Activated naive CD8-positive, alpha-beta T cell treated with anti-CD3 and anti-CD28 coated beads for 36 hours (primary cell): ENCODE measurements at regions not wholly inside any gene's neighbourhood (a gene's known extent, or its start where the extent isn't known, plus 50 kb on each side); places are given as distances from the start of the nearest gene placed in this dataset.
"Not testable (repeated sequence)": the region's sequence is repeated elsewhere in the genome, so short reads cannot be mapped to it uniquely, and the experiment has no call there.

Experiments
- DNase-seq: peaks from one replicate; pipeline ENCODE4 v3.0.0; 2021
- H3K27ac Mint-ChIP-seq: one replicate; pipeline ENCODE4 v1.8.0; 2022; ENCODE audit warnings: mild to moderate bottlenecking, moderate library complexity, mixed read lengths
- H3K27me3 Mint-ChIP-seq: one replicate; pipeline ENCODE4 v1.8.0; 2022; ENCODE audit warnings: mild to moderate bottlenecking, mixed read lengths
- H3K36me3 Mint-ChIP-seq: one replicate; pipeline ENCODE4 v1.8.0; 2021; ENCODE audit warnings: mild to moderate bottlenecking, mixed read lengths
- H3K4me1 Mint-ChIP-seq: one replicate; pipeline ENCODE4 v1.8.0; 2021; ENCODE audit warnings: mixed read lengths
- H3K4me3 Mint-ChIP-seq: one replicate; pipeline ENCODE4 v1.8.0; 2022; ENCODE audit warnings: mild to moderate bottlenecking, moderate library complexity, mixed read lengths
- H3K9me3 Mint-ChIP-seq: one replicate; pipeline ENCODE4 v1.8.0; 2022; ENCODE audit warnings: mixed read lengths

DNA sequence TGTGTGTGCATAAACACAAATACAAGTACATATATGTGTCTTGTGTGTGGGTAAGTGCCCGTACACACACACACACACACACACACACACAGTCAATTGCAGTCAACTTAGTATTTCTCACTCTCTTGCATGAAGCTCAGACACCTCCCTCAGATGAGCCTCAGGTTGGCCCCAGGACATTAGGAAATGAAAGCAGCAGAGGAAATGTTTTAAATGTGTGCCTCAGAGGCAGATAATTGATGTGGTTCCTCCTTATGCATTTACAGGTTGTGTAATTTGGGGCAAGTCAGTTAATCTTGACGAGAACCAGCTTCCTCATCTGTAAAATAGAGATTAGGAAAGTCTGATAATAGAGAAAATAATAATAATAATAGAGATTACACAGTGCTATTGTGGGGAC, 814.0 kb upstream of the ID2 start:
- H3K4me3 Mint-ChIP-seq = no peak overlapping the region
- DNase-seq = no peak
- no peaks in the 10 kb centered on the region for H3K4me1 Mint-ChIP-seq
- H3K36me3 Mint-ChIP-seq = no peaks in the 10 kb centered on the region
- H3K27me3 Mint-ChIP-seq = no peaks in the 10 kb centered on the region
- no peak overlapping the region for H3K27ac Mint-ChIP-seq
- H3K9me3 Mint-ChIP-seq = no peaks in the 10 kb centered on the region

DNA sequence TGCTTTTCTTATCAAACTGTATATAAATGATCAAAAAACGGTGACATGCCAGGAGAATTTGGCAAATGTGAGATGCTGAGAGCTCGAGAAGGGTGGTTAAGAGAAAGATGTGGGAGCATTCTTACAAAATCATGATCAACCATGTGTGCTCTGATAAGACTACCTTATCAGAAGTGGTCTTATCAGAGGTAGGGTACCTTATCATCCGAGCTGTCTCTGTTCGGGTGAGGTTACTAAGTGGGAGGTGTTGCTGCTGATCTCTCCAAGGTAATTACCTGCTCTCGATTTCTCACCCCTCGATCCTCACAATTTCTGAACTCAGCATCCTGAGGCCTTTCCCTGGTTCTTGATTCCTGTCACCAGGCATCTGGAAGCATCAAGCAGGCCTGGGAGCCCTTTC, 813.0 kb upstream of the ID2 start:
- H3K4me1 Mint-ChIP-seq = no peaks in the 10 kb centered on the region
- no peaks in the 10 kb centered on the region for H3K36me3 Mint-ChIP-seq

DNA sequence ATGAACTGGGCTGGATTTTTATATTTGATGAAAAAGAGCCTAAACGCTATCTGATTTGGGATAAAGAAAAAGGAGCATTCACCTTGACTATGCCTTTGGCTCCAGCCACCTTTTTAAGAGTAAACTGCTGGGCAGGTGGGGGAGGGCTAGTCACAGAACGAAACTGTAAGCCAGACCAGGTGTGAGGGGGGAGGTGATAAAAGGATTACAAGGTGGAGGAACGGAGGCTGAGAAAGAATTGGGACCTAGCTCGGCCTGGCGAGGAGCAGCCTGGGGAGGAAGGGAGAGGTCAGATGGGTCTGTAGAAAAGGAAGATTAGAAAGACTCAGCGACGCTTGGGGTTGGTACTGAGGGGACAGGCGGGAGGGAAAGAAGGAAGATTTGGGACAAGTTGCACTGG, 805.4 kb upstream of the ID2 start:
- H3K36me3 Mint-ChIP-seq, H3K4me1 Mint-ChIP-seq, H3K4me3 Mint-ChIP-seq, H3K27me3 Mint-ChIP-seq, DNase-seq, H3K9me3 Mint-ChIP-seq, H3K27ac Mint-ChIP-seq: not testable (repeated sequence)

More for the DNA sequence above, 813.0 kb upstream of the ID2 start:
- no peak overlapping the region for H3K4me3 Mint-ChIP-seq
- no peaks in the 10 kb centered on the region for H3K27me3 Mint-ChIP-seq
- no peak overlapping the region for H3K27ac Mint-ChIP-seq
- H3K9me3 Mint-ChIP-seq = no peaks in the 10 kb centered on the region
- no peak for DNase-seq

DNA sequence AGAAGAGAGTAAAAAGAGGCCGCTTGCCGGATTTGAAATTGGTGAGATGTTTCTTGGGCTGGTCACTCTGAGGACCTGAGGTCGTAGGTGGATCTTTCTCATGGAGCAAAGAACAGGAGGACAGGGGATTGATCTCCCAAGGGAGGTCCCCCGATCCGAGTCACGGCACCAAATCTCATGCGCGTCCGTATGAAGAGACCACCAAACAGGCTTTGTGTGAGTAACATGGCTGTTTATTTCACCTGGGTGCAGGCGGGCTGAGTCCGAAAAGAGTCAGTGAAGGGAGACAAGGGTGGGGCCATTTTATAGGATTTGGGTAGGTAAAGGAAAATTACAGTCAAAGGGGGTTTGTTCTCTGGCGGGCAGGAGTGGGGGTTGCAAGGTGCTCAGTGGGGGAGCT, 803.6 kb upstream of the ID2 start:
- H3K4me1 Mint-ChIP-seq, H3K4me3 Mint-ChIP-seq, H3K27ac Mint-ChIP-seq, H3K9me3 Mint-ChIP-seq, H3K36me3 Mint-ChIP-seq, H3K27me3 Mint-ChIP-seq, DNase-seq: not testable (repeated sequence)

DNA sequence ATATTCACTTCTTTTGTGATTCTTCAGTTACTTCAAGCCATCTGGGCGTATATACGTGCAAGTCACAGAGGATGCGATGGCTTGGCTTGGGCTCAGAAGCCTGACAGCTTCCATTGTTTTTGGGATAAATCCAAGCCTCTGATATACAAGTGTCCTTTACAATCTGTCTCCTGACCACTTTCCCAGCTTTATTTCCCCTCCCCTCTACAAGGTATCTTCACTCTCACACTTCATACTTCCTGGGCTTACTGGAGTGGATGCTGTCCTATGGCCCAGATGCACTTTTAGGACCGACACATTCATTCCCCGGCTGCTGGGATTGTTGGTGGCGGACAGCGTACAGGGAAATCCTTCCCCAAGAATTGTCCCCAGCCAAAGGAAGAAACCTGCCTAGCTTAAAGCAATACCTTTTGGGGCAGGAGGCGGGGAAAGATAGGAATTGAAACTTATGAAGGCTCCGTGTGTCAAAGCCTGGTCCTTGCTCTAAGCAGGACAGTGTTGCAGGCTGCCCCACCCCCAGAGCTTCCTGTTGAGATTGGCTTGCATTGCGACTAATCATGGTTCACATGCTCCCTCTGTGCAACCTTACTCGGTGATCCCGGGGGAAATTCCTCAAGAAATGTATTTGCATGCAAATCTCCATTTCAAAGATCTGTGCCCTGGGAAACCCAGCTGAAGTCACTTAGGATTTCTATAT, 802.9 kb upstream of the ID2 start:
- no peak overlapping the region for H3K4me3 Mint-ChIP-seq
- no peaks in the 10 kb centered on the region for H3K9me3 Mint-ChIP-seq
- DNase-seq = no peak
- no peaks in the 10 kb centered on the region for H3K4me1 Mint-ChIP-seq
- no peak overlapping the region for H3K27ac Mint-ChIP-seq
- no peaks in the 10 kb centered on the region for H3K27me3 Mint-ChIP-seq
- H3K36me3 Mint-ChIP-seq = no peaks in the 10 kb centered on the region

DNA sequence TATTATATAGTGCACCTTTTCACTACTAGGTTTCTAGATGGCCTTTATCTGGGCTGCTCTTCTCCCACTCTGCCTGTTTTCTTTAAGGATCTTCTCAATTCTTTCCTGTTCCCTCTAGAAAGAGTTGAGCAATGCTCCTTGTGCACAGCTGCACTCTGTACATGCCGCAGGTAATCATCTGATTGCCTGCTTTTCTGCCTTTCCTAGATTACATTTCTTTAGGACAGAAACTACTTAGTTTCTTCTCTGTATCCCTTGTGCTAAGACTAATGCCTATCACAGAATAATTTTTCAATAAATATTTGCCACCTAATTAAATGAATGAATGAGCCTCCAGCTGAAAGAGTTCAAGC, 802.4 kb upstream of the ID2 start:
- DNase-seq = no peak
- Mint-ChIP-seq H3K27ac (no peak overlapping the region), H3K36me3 (no peaks in the 10 kb centered on the region)

DNA sequence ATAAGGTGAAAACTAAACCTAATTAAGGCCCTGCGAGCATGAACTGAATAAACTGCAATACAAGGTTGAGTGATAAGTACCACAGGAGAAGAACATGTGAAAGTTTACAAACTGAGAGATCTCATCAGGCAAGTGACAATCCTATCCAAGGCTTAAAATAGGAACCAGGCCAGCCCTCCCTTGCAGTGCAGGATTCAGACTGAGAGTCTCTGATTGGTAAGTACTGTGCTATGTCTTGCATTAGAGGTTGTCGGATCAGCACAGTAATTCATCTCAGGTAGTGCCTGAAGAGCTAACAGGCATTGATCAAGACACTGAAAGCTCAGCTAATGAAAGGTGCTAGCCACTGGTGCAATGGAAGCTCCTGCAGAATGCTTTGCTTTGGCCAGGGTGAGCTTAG, 801.7 kb upstream of the ID2 start:
- Mint-ChIP-seq H3K4me3 (no peak overlapping the region), H3K27me3 (no peaks in the 10 kb centered on the region), H3K4me1 (no peaks in the 10 kb centered on the region), H3K27ac (no peak overlapping the region), H3K36me3 (no peaks in the 10 kb centered on the region), H3K9me3 (no peaks in the 10 kb centered on the region)
- DNase-seq = no peak

More for the DNA sequence above, 802.4 kb upstream of the ID2 start:
- Mint-ChIP-seq H3K4me3 (no peak overlapping the region), H3K27me3 (no peaks in the 10 kb centered on the region), H3K4me1 (no peaks in the 10 kb centered on the region), H3K9me3 (no peaks in the 10 kb centered on the region)

DNA sequence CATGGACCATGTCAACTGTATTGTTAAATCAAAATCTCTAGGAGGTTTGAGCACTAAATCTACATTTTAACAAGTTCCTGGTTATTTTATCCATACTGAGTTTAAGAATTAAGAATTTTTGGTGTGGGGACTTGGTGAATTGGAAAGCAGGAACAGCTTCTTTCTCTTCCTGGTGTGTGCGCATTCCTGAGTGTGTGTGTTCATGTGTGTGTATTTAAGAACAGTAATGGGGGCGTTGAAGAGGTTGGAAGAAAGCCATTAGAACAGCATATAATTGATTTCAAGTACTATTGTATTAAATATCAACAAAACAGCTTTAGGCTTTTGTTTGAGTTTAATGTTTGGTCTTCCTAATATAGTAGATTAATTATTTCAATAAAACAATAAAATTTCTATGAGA, 801.3 kb upstream of the ID2 start:
- Mint-ChIP-seq H3K4me3 (no peak overlapping the region), H3K27ac (no peak overlapping the region), H3K4me1 (no peaks in the 10 kb centered on the region), H3K27me3 (no peaks in the 10 kb centered on the region), H3K36me3 (no peaks in the 10 kb centered on the region), H3K9me3 (no peaks in the 10 kb centered on the region)
- no peak for DNase-seq

DNA sequence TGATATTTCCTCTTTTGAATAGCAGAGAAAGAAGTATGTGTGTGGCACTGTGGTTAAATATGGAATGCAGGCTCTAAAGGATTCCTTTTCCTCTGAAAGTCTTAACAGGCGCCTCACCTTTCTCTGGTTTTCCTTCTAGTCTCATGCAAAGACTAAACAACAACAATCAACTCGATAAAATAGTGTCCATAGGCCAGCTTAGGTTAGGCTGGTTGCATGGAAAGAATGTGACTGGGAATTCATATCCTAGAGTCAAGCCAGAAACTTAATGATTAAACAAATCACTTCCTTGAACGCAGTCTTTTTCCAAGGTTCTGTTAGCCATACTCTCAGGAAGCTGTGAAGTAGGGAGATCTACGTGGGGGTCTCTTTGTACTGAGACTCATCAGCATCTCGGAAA, 800.8 kb upstream of the ID2 start:
- no peaks in the 10 kb centered on the region for H3K9me3 Mint-ChIP-seq
- no peaks in the 10 kb centered on the region for H3K27me3 Mint-ChIP-seq
- H3K4me3 Mint-ChIP-seq = no peak overlapping the region
- no peak overlapping the region for H3K27ac Mint-ChIP-seq
- no peak for DNase-seq
- H3K36me3 Mint-ChIP-seq = no peaks in the 10 kb centered on the region
- H3K4me1 Mint-ChIP-seq = no peaks in the 10 kb centered on the region

DNA sequence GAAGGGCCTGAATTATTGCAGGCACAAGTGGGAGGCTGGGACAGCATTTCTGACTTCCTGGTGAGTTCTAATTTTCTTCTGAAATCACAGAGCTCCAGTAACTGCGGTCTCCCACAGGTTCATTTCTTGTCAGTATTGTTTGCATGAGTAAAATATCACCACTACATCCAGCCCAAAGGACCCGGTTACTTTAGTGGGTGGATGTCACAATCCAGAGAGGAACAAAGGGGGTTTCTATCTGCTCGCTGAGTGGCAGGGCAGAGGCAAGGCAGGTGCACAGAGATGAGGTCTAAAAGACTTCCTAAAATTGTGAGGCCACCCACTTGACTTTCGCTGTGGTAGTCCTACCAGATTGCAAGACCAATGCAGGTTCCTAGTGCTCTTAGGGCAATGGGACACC, 800.4 kb upstream of the ID2 start:
- H3K4me3 Mint-ChIP-seq = no peak overlapping the region
- no peak for DNase-seq
- H3K27me3 Mint-ChIP-seq = no peaks in the 10 kb centered on the region
- H3K9me3 Mint-ChIP-seq = no peaks in the 10 kb centered on the region
- H3K36me3 Mint-ChIP-seq = no peaks in the 10 kb centered on the region
- H3K4me1 Mint-ChIP-seq = no peaks in the 10 kb centered on the region
- H3K27ac Mint-ChIP-seq = no peak overlapping the region

DNA sequence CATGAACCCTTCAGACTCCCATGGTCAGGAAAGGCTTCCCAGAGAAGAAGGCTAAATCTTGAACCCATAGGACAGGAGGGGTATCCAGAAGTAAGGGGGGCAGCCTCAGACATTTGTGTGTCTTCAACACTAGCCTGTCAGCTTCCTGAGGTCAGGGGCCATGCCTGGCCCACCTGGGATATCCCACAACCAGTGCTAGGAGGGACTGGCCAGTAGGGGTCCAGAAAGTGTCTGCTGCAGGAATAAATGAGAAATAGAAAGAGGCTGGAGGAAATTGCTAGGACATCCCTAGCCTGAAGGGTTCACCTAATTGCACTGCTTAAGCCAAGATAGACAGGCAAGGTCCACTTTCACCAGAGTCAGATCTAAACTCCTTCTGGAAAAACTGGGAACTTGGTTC, 799.6 kb upstream of the ID2 start:
- no peak overlapping the region for H3K4me3 Mint-ChIP-seq
- no peaks in the 10 kb centered on the region for H3K4me1 Mint-ChIP-seq
- no peaks in the 10 kb centered on the region for H3K9me3 Mint-ChIP-seq
- no peak overlapping the region for H3K27ac Mint-ChIP-seq
- no peak for DNase-seq
- no peaks in the 10 kb centered on the region for H3K27me3 Mint-ChIP-seq
- no peaks in the 10 kb centered on the region for H3K36me3 Mint-ChIP-seq

DNA sequence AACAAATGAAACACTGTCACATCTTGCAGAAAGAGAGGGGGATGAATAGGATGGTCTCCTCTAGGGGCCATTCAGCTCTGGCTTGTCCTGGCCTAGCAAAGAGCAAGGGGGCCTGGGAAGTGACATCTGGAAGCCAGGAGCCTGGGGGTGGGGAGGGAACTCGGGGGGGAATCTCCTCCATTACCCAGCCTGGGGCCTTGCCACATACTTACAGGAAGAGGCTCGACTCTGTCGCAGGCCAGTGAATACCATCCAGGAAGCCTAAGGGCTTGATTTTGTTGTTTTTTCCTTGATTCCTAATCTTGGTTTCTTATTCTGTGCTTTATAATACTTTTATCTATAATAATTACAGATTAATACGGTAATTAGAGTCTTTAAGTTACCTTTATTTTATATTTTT, 797.5 kb upstream of the ID2 start:
- Mint-ChIP-seq H3K27ac (no peak overlapping the region), H3K27me3 (no peaks in the 10 kb centered on the region), H3K4me3 (no peak overlapping the region), H3K9me3 (no peaks in the 10 kb centered on the region), H3K36me3 (no peaks in the 10 kb centered on the region), H3K4me1 (no peaks in the 10 kb centered on the region)
- DNase-seq = no peak

DNA sequence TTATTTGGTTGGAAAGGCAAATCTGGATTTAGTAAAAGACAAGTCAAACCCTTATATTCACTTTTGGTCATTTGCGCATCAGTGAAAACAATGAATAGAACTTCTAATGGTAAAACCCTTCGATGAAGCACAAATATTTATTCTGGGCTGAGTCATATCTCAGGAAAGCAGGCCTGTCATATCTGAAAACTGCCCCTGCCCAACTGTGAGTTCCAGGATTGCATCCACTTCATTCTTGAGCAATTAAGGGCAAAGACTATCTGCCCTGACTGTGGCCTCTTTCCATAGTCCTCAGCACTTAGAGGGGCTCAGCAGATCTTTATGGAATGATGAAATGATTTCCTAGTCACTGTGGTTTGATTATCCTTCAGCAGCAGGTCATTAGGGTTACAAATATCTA, 795.2 kb upstream of the ID2 start:
- H3K4me1 Mint-ChIP-seq = no peaks in the 10 kb centered on the region
- H3K36me3 Mint-ChIP-seq = no peaks in the 10 kb centered on the region
- H3K27ac Mint-ChIP-seq = no peak overlapping the region
- H3K9me3 Mint-ChIP-seq = no peaks in the 10 kb centered on the region
- no peak overlapping the region for H3K4me3 Mint-ChIP-seq
- DNase-seq = no peak
- no peaks in the 10 kb centered on the region for H3K27me3 Mint-ChIP-seq

DNA sequence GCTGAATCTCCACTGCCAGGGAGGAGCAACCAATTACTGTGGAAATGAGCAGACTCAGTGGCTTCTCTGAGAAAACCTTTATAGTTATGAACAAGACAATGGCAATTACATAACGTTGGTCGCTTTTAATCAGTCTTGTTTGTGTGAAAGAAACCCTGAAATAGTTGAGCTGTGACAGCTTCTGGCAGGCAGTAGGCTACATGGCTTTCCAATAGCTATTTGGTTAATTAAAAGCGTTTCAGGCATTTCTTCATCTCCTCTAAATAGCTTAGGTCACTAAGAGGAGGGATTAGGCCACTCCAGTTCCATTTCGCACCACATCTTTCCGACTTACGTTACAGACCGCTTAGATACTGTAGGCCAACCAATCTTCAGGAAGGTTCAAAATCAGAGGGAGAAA, 794.4 kb upstream of the ID2 start:
- H3K4me3 Mint-ChIP-seq = no peak overlapping the region
- H3K27me3 Mint-ChIP-seq = no peaks in the 10 kb centered on the region
- no peaks in the 10 kb centered on the region for H3K4me1 Mint-ChIP-seq
- H3K36me3 Mint-ChIP-seq = no peaks in the 10 kb centered on the region
- H3K27ac Mint-ChIP-seq = no peak overlapping the region
- H3K9me3 Mint-ChIP-seq = no peaks in the 10 kb centered on the region
- DNase-seq = no peak

DNA sequence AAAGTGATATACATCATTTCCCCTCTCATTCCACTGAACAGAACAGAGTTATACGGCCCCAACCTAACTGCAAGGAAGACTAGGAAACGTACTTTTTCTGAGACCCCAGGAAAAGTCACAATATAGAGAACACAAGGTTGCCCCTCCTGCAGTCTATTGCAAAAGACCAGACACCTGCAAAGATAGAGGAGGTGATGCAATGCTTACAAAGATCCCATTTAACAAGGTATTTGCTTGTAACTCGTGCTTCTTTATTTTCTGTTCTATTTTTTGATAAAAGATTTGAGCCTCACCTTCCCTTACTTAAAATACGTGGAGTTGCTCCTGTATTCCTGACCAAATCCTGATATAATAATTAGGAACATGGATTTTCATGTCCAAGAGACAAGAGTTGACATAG, 793.0 kb upstream of the ID2 start:
- Mint-ChIP-seq H3K27me3 (no peaks in the 10 kb centered on the region), H3K4me3 (no peak overlapping the region), H3K27ac (no peak overlapping the region), H3K9me3 (no peaks in the 10 kb centered on the region), H3K4me1 (no peaks in the 10 kb centered on the region), H3K36me3 (no peaks in the 10 kb centered on the region)
- no peak for DNase-seq

DNA sequence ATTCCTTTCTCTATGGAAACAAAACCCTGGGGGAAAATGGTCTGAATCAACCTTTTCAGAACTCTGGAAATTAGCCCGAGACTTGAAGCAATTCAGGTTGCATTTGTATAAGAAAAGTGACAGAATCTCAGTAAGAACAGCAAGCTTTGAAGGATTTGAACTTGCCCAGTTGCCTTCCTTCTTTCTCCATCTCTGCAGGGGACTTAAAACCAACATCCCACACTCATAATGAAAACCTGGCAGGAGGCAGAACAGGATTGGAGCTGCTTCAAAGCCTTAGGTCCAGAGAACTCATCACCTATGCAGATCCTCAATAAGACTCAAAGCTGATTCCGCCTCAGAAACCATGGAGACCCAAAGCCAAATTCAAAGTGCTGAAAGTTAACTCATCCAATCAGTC, 790.5 kb upstream of the ID2 start:
- Mint-ChIP-seq H3K27me3 (no peaks in the 10 kb centered on the region), H3K36me3 (no peaks in the 10 kb centered on the region), H3K9me3 (no peaks in the 10 kb centered on the region), H3K4me1 (no peaks in the 10 kb centered on the region), H3K4me3 (no peak overlapping the region), H3K27ac (no peak overlapping the region)
- DNase-seq = no peak

DNA sequence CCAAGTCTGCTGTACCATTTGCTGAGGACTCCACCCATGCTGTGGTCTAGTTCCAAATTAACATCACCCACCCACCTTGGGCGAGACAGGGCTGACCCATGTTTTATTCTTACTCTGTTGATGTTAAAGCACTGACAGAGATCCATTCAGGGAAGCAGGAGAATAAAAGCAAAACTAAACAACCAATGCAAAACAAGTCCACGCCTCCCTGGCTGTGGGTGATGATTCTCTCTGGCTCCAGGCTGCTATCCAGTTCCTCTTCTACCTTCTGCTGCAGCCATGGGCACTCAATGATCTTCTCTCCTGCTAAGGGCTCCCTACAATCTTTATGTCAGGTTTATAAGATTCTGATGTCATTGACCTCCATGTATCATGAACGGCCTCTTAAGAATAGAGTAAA, 786.6 kb upstream of the ID2 start:
- Mint-ChIP-seq H3K36me3 (no peaks in the 10 kb centered on the region), H3K4me1 (peaks cover 8% of the 10 kb centered on the region), H3K27ac (no peak overlapping the region), H3K9me3 (no peaks in the 10 kb centered on the region), H3K27me3 (no peaks in the 10 kb centered on the region), H3K4me3 (no peak overlapping the region)
- no peak for DNase-seq
